Frontal cortex (tissue), 3 donors: ENCODE measurements at regions not wholly inside any gene's neighbourhood (a gene's known extent, or its start where the extent isn't known, plus 50 kb on each side); places are given as distances from the start of the nearest gene placed in this dataset.

Experiments used
- DNase-seq, 2 donors: peaks; one replicate each; pipeline ENCODE4 v3.0.0; 2012; ENCODE audit warnings: low spot score in 2 of 2
- FAIRE-seq: peaks from 2 replicates; lab custom pipeline; 2012; peaks lifted over from hg19 to GRCh38; lab: Jason Lieb, UNC
- donor health status: control.
- donor health status: control.
- donor health status: control.

- DNase-seq (no peak), FAIRE-seq (no peak)
Observed at GRCh38 chr5:133905424-133905823, 63.0 kb downstream of the C5orf15 start.

GRCh38 chr5:133904641-133905040 lies 63.8 kb downstream of the C5orf15 start:
- FAIRE-seq (no peak), DNase-seq (no peak)

DNA sequence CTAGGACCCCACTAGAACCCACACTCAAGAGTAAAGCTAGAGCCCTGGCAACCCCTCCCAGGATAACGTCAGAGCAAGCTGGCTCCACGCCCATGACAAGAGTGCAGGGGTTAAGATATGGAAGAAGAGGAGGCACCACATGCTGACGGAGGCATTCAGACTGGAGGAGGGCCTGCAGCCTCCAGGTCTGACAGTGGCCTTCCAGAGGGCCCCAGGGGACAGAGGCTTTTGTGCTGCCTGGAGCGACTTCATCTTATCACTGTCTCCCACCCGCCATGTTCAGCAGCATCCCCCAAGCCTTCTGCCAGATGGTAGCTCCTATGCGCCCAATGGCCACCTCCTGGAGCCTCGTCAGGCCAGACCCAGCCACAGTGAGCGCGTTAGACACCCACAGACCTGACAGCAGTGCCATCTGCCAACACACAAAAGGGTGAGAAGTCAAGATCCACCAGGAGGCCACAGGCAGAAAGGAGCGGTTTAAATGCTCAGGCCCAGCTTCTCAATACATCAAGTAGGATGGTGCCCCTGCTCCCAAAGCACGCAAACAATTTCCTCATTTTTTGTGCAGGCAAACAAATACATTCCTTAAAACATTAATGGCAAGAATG lies 65.8 kb downstream of the C5orf15 start:
- FAIRE-seq (no peak), DNase-seq (no peak)

DNA sequence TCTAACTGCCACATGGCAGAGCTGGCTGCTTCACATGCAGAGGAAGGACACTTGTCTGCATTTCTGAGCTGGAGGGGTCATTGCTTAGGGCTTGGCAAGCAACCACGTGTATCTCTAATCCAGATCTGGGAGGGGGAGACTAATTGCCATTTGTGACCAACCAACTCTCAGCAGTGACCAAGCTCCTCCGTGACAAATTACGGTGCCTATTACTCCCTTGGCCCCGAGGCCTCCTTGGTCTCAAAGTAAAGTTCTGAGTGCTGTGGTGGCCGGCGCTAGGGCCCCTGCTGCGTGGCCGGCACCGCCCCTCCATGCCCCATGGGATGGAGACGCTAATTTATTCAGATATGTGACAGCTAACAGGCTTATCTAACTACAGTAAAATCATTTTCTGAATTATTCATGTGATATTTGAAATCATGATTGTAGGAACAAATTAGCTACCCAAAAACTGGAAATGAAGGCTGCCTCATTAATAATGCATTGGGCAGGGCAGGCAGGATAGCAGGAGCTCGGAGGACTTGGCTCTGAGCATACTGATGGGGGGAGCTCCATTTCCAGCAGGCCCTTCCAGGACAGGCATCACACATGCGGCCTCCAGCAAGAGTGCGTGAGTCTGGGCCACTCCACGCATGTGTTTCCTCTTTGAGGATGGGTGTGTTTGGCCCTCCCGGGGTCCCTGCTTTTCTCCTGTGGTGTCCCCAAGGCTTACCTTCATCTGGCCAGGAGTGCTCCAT lies 67.7 kb downstream of the C5orf15 start:
- FAIRE-seq (no peak), DNase-seq (no peak)

DNA sequence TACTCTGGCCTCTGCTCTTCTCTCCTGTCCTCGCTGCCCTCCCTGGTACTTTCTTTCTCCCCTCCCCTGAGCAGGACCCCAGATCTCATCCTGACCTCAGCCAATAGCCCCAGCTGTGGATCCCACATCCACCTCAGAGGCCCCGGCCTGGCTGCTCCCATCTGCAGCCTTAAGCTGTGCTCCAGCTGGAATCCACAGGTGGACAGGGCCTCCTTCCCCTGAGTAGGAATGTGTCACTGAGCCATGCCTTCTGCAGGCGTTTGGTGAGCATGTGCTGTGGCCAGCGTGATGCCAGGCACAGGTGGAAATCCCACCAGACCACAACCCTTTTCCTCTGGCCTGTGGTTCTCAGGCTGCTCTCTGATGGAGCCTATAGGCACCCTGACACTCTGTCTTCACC lies 68.9 kb downstream of the C5orf15 start:
- no peak for DNase-seq
- FAIRE-seq: no peak

DNA sequence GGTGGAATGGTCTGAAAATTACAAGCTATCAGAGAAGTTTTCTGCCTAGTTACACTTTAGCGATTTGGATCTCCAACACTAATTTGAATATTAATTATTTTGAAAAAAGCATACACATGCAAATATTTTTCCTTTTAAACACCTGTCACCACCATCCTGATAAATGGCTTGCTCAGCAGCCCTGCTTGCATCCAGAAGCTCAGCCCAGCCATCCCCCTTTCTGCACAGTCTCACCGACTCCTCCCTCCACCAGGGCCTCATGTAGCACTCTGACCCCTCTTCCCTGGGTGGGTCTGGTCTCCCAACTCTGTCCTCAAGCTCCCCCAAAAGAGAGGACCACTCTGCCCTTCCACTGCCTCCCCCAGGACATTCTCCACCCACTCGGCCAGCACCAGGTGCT lies 70.0 kb downstream of the C5orf15 start:
- DNase-seq: no peak
- FAIRE-seq: no peak

- DNase-seq: no peak
- FAIRE-seq: no peak
Observed at GRCh38 chr5:133897431-133897830, 71.0 kb downstream of the C5orf15 start.

DNA sequence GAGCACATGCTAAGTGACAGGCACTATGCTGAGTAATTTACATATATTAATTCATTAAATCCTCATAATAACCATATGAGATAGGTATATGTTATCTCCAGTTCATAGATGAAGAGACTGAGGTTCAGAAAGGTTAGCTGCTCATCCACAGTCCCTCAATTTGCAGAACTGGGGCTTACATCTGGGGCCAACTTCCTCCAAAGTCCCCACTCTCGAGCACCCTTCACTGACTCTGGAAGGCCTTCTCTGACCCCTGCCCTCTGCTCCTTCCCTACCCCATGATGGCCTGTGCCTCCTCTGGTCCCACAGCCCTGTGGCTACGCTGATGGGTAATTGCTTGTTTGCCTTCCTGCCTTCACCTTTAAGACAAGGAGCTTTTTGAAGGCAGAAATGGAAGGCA lies 71.6 kb downstream of the C5orf15 start:
- FAIRE-seq (no peak), DNase-seq (no peak)

GRCh38 chr5:133895979-133896845 lies 72.2 kb downstream of the C5orf15 start:
- DNase-seq (no peak), FAIRE-seq (no peak)

- no peak for FAIRE-seq
- DNase-seq: no peak
Observed at GRCh38 chr5:133894143-133894542, 74.3 kb downstream of the C5orf15 start.

DNA sequence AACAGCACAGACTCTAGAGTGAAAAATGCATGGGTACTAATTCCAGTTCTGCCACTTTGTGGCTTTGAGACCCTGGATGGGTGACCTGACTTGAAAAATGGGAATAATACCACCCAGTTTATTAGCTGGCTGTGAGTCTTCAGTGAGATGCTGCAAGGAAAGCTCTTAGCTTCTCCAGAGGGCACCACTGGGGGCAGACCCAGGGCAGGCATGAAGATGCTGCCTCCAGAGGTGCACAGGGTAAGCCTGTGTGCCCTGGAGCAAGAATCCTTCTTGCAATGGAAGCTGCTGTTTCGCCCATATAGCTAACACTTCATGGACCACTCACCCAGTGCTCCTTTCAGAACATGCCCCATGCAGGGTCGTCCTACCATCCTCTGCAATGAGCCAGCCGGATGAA lies 75.7 kb downstream of the C5orf15 start:
- DNase-seq: no peak
- FAIRE-seq: no peak

- FAIRE-seq: no peak
- no peak for DNase-seq
Observed at GRCh38 chr5:133892306-133892705, 76.1 kb downstream of the C5orf15 start.

DNA sequence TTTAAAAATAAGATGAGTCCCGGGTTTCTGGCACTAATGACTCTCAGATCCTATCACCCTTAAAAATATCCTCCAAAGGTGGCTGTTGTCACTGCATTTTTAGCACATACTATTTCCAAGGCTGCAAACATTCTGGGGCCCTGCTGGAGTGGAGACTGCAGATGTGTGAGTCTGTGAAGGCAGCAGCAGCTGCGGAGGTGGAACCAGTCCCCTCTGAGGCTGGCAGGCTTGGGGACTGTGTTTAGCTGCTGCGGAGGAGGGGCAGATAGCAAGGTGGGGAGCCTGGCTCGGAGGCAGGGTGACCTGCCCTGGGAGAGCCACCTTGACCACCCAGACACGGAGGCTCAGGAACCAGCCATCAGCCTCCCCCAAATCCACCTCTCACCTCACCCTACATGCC lies 77.0 kb downstream of the C5orf15 start:
- DNase-seq: no peak

GRCh38 chr5:133890776-133891280 lies 77.6 kb downstream of the C5orf15 start:
- DNase-seq (no peak), FAIRE-seq (no peak)

More for the DNA sequence above, 77.0 kb downstream of the C5orf15 start:
- no peak for FAIRE-seq

DNA sequence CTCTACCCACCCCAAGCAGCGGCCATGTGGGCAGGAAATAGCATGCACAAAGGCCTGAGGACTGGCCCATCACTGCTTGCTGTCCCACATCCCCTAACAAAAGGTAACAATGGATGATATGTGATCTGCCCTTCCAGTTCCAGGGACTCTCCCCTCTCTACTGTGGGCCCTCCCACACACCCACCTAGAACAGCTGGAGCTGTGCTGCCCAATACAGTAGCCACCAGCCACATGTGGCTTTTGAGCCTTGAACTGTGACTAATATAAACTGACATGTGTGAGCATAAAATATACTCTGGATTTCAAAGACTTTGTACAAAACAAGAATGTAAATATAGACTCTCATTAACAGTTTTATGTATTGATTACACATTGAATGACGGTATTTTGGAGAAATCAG lies 78.1 kb downstream of the C5orf15 start:
- DNase-seq (no peak), FAIRE-seq (no peak)

- FAIRE-seq (no peak), DNase-seq (no peak)
Observed at GRCh38 chr5:133889271-133889905, 79.0 kb downstream of the C5orf15 start.

DNA sequence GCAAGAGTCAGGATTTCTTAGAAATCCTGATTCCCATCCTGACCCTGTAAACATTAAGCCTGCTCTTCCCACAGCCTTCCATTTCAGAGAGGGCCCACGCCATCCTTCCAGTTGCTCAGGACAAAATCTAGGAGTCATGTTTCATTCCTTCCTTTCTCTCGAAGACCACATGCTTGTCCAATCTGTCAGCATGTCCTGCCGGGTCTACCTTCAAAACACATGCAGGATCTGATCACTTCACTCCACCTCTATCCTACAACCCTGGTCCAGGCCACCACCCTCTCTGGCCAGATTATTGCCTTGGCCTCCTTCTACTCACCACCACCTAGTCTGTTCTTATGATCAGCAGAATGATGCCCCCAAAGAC lies 79.8 kb downstream of the C5orf15 start:
- DNase-seq: no peak
- no peak for FAIRE-seq

DNA sequence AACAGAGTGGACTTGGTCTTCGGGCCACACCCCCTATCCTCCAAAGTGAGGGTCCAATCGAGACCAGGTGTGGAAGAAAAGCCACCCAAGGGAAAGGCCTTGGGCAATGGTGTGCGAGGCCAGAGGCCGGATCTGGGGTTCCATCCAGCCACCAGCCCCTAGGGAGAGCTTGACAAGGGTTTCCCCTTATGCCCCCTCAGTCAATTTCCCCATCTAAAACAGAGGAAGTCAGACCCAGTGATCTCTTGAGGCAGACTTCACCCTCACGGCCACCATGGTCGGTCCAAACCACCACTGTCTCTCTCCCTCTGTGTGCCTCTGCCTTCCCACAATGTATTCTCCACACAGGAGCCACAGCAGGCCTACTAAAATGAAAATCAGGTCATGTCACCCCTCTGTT lies 82.9 kb downstream of the C5orf15 start:
- DNase-seq: no peak
- no peak for FAIRE-seq

DNA sequence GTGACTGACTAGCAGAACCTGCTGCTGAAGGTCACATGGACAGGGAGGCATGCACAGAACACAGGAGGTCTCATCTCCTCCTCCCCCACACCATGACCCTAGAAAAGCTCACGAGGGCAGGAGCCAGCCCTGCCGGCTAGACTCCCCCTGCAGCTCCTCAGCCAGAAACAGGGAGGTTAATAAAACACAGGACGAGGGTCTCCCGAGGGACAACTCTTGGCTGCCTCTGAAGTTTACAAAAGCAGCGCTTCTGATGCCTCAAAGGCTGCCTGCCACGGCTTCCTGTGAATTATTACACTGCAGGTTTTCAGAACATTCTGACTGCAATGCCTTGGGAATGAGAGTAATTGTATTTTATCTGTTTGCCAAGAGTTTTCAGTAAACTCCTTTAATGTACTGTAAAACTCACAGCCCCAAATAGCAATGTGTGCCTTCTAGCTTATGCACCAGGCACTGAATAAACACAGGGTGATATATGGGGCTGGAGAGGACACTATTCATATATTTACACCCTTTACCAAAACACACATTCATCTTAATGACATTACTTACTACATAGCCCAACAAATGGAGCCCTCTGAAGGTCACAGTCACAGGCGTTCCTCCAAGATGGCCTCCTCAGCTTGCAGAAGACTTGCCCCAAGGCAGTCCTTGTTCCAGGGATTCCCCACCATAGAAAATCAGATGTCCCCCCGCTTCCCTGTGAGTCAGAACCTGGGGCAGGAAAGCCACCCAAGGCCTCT lies 83.7 kb downstream of the C5orf15 start:
- FAIRE-seq (no peak), DNase-seq (no peak)

DNA sequence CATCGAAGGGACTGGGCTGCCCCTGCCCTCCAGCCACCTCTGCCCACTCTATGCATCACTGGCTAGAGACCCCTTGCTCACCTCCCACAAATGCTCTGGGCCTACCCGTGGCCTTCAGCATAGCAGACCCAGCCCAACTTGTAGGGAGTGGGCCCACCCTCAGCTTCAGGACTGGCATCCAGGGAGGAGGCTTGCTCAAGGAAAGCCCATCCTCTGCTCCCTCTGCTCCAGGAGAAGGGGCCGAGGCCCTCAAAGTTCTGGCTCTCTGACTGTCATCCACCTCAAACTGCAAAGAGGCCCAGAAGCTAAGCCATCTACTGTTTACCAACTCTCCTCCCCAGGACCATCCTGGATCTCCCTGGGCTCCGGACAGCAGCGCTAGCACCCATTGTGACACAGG lies 84.5 kb downstream of the C5orf15 start:
- no peak for FAIRE-seq
- DNase-seq: no peak
